ENCODE measurements at regions not wholly inside any gene's neighbourhood (a gene's known extent, or its start where the extent isn't known, plus 50 kb on each side); places are given as distances from the start of the nearest gene placed in this dataset.
A peak's percentile ranks its signal among the peaks of the same experiment; 100 is the strongest.
"Not testable (repeated sequence)": the region's sequence is repeated elsewhere in the genome, so short reads cannot be mapped to it uniquely, and the experiment has no call there.

DNA sequence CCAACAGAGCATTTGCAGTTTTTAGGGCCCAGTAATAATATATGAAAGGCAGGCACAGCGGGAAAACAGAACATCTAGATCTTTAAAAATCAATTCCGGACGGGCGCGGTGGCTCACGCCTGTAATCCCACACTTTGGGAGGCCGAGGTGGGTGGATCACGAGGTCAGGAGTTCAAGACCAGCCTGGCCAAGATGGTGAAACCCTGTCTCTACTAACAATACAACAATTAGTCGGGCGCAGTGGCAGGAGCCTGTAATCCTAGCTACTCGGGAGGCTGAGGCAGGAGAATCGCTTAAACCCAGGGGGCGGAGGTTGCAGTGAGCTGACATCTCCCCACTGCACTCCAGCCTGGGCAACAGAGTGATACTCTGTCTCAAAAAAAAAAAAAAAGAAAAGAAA, 88.5 kb upstream of the MSH6 start:
- H3K4me3 ChIP-seq (replicated peaks in 1 of 3; ENCODE audit: insufficient read depth in 1 of 3, low read depth in 1 of 3, low read length in 3 of 3); dilution Hi-C loops (cut with MboI; ENCODE audit: extremely low pct_ligation_motif_present, low sequenced_read_pairs); CTCF ChIA-PET; FAIRE-seq; BruUV-seq (replicated peaks); intact Hi-C loops (cut with micrococcal nuclease); H3K79me2 ChIP-seq (ENCODE audit: control insufficient read depth, insufficient read depth, low read length); H3K27ac ChIP-seq (ENCODE audit: insufficient read depth, low read depth, low read length); H3K4me2 ChIP-seq (ENCODE audit: insufficient read depth, low read length); H3K9me1 ChIP-seq (replicated peaks; ENCODE audit: control insufficient read depth, extremely low read depth, insufficient read depth, low read length); DNase-seq (ENCODE audit: low read depth, low spot score); POLR2A ChIA-PET; H3K9me3 ChIP-seq (replicated peaks; ENCODE audit: control insufficient read depth, insufficient read depth, low read length); H4K20me1 ChIP-seq (replicated peaks; ENCODE audit: control insufficient read depth, extremely low read depth, insufficient read depth, low read length); H3K4me1 ChIP-seq (ENCODE audit: control insufficient read depth, extremely low read depth, insufficient read depth, low read length); H3K36me3 ChIP-seq (ENCODE audit: control insufficient read depth in 2 of 2, extremely low read depth in 1 of 2, insufficient read depth in 2 of 2, low read length in 2 of 2); H2AFZ ChIP-seq (ENCODE audit: low read depth, low read length); H3K9ac ChIP-seq (replicated peaks; ENCODE audit: extremely low read depth, insufficient read depth, low read length): not testable (repeated sequence)
- peaks cover 6 to 16% of the 10 kb centered on the region in 2 experiments for H3K27me3 ChIP-seq (ENCODE audit: control insufficient read depth in 2 of 2, insufficient read depth in 2 of 2, low read length in 2 of 2)

DNA sequence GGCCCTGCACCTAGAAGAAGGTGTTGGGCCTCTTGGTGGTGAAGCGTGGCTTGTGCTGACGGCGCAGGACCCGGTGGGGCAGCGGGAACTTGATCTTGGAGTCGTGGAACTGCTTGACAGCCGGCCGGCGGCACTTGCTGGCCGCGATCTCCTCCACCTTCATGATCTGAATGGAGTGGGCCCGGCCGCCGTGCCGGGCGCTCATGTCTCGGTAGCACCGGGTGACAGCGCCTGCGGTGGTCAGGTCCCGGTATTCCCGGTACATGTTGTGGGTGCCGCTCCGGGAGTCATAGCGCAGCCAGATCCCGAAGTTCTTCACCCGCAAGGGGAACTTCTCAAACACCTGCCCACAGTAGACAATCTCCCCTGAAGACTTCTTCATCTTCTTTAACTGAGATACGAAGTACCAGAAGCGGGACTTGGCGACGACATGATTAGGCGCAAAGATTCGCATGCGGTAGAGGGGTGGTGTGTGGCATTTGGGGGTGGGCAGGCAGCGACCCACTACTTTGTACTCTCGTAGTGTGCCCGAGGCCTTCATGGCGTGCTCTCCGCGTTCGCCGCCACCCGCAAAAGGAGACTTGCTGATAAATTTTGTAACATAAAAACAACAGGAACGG, 92.1 kb upstream of the MSH6 start:
- BruUV-seq (replicated peaks); H3K9ac ChIP-seq (replicated peaks; ENCODE audit: extremely low read depth, insufficient read depth, low read length); H3K27ac ChIP-seq (ENCODE audit: insufficient read depth, low read depth, low read length); H4K20me1 ChIP-seq (replicated peaks; ENCODE audit: control insufficient read depth, extremely low read depth, insufficient read depth, low read length); POLR2A ChIA-PET; H3K9me3 ChIP-seq (replicated peaks; ENCODE audit: control insufficient read depth, insufficient read depth, low read length); H3K9me1 ChIP-seq (replicated peaks; ENCODE audit: control insufficient read depth, extremely low read depth, insufficient read depth, low read length); intact Hi-C loops (cut with micrococcal nuclease); H3K4me3 ChIP-seq (replicated peaks in 1 of 3; ENCODE audit: insufficient read depth in 1 of 3, low read depth in 1 of 3, low read length in 3 of 3); DNase-seq (ENCODE audit: low read depth, low spot score); H3K79me2 ChIP-seq (ENCODE audit: control insufficient read depth, insufficient read depth, low read length); H3K36me3 ChIP-seq (ENCODE audit: control insufficient read depth in 2 of 2, extremely low read depth in 1 of 2, insufficient read depth in 2 of 2, low read length in 2 of 2); H3K4me2 ChIP-seq (ENCODE audit: insufficient read depth, low read length); FAIRE-seq; H2AFZ ChIP-seq (ENCODE audit: low read depth, low read length); H3K27me3 ChIP-seq (ENCODE audit: control insufficient read depth in 2 of 2, insufficient read depth in 2 of 2, low read length in 2 of 2); dilution Hi-C loops (cut with MboI; ENCODE audit: extremely low pct_ligation_motif_present, low sequenced_read_pairs): not testable (repeated sequence)
- peaks cover 14% of the 10 kb centered on the region for H3K4me1 ChIP-seq (ENCODE audit: control insufficient read depth, extremely low read depth, insufficient read depth, low read length)
- CTCF ChIA-PET, result interaction anchor here (0.7 to 1.2 kb wide), 2 partner anchors 9 to 652 kb away, joined by 3 to 6 read pairs; no protein-coding TSS in a partner anchor

DNA sequence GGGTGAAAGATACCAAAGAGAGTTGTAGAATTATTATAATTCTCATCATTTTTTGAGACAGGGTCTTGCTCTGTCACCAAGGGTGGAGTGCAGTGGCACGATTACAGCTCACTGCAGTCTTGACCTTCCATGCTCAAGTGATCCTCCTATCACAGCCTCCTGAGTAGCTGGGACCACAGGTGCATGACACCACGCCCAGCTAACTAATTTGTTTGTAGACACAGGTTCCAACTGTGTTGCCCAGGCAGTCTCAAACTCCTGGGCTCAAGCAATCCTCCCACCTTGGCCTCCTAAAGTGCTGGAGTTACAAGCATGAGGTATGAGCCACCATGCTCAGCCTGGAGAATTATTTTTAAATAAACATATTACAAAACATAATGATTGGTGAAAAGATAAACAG, 92.8 kb upstream of the MSH6 start:
- Histone ChIP-seq H3K4me3 (replicated peaks in 1 of 3; ENCODE audit: insufficient read depth in 1 of 3, low read depth in 1 of 3, low read length in 3 of 3) (no peak overlapping the region), H3K27me3 (ENCODE audit: control insufficient read depth in 2 of 2, insufficient read depth in 2 of 2, low read length in 2 of 2) (no peaks in the 10 kb centered on the region), H3K27ac (ENCODE audit: insufficient read depth, low read depth, low read length) (no peak overlapping the region), H3K4me1 (ENCODE audit: control insufficient read depth, extremely low read depth, insufficient read depth, low read length) (peaks cover 14% of the 10 kb centered on the region), H3K79me2 (ENCODE audit: control insufficient read depth, insufficient read depth, low read length) (no peaks in the 10 kb centered on the region), H3K9me3 (replicated peaks; ENCODE audit: control insufficient read depth, insufficient read depth, low read length) (no peaks in the 10 kb centered on the region), H3K9ac (replicated peaks; ENCODE audit: extremely low read depth, insufficient read depth, low read length) (no peak overlapping the region), H2AFZ (ENCODE audit: low read depth, low read length) (no peak overlapping the region), H3K36me3 (ENCODE audit: control insufficient read depth in 2 of 2, extremely low read depth in 1 of 2, insufficient read depth in 2 of 2, low read length in 2 of 2) (no peaks in the 10 kb centered on the region), H3K9me1 (replicated peaks; ENCODE audit: control insufficient read depth, extremely low read depth, insufficient read depth, low read length) (no peaks in the 10 kb centered on the region), H3K4me2 (ENCODE audit: insufficient read depth, low read length) (peak overlapping the region; percentile 54), H4K20me1 (replicated peaks; ENCODE audit: control insufficient read depth, extremely low read depth, insufficient read depth, low read length) (no peaks in the 10 kb centered on the region)
- intact Hi-C loops (cut with micrococcal nuclease), result no loop called here
- TF ChIP-seq EZH2 (IDR thresholded peaks at IDR 0.05; ENCODE audit: borderline replicate concordance, low read depth, low read length, severe bottlenecking) (no peak), POLR2A (IDR thresholded peaks at IDR 0.05; ENCODE audit: low read depth, low read length) (no peak), POLR2AphosphoS5 (IDR thresholded peaks at IDR 0.05; ENCODE audit: insufficient read depth, low read depth, low read length) (no peak), CTCF (IDR thresholded peaks at IDR 0.05; ENCODE audit: extremely low read depth in 1 of 2, insufficient read depth in 1 of 2, low read depth in 1 of 2, low read length in 2 of 2) (no peak), MYC (IDR thresholded peaks at IDR 0.05; ENCODE audit: low read depth, low read length) (no peak), JUN (IDR thresholded peaks at IDR 0.05; ENCODE audit: borderline replicate concordance, insufficient read depth, insufficient read length, low read depth) (no peak), GATA2 (IDR thresholded peaks at IDR 0.05; ENCODE audit: insufficient read depth, insufficient read length, low read depth, low read length) (no peak), FOS (IDR thresholded peaks at IDR 0.05; ENCODE audit: borderline replicate concordance, insufficient read depth, low read length) (no peak)
- TF ChIP-seq, protein P1, sequence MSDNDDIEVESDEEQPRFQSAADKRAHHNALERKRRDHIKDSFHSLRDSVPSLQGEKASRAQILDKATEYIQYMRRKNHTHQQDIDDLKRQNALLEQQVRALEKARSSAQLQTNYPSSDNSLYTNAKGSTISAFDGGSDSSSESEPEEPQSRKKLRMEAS (IDR thresholded peaks at IDR 0.05; ENCODE audit: insufficient read depth, insufficient read length), result no peak
- dilution Hi-C loops (cut with MboI; ENCODE audit: extremely low pct_ligation_motif_present, low sequenced_read_pairs), result no loop called here
- no peak for FAIRE-seq
- ChIA-PET POLR2A (no interaction called here), CTCF (interaction anchor here (1.2 kb wide), 1 partner anchor 10 kb away, joined by 6 read pairs; no protein-coding TSS in a partner anchor)
- BruUV-seq (replicated peaks), result no TSS peak
- no peak for DNase-seq (ENCODE audit: low read depth, low spot score)
